ENCODE measurements at regions not wholly inside any gene's neighbourhood (a gene's known extent, or its start where the extent isn't known, plus 50 kb on each side); places are given as distances from the start of the nearest gene placed in this dataset.

DNA sequence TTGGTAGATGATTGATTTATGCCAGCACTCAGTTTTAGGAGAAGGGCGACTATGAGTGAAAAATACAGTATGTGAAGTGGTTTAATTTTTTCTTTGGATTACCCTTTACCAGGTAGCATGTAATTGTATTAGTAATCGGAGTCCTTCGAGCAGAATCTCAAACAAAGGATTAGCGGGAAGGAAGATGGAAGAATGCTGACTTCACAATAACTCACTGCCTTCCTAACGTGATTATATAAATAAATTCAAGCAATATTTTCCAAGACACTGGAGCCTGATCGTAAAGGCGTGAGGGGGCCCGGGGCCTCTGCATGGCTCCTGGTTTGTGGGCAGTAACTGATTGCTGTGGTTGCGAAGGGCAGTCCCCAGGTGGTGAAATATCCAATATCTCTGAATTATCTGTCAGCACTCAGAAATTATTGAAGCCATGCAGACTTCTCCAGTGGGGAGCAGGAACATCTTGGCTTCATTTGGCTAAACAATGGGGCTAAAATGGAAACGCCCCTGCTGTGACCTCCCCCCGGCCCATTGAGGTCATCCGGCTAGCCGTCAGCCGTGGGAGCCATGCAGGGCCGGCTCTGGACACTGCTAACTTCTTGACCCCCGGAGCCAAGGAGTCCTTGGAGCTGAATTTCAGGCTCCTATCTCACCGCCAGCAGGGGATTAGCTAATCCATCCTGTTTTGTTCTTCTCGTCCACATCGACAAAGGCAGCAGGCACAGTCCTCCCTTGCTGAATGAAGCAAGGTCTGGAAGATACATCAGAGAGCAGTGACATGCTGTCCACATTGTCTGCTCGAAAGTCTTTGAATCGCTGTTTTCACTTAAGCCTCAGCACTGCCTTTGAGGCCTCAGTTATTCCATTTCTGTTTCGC, 295.9 kb upstream of the N4BP1 start:
- TF ChIP-seq REST (IDR thresholded peaks at IDR 0.05; ENCODE audit: insufficient read depth in 1 of 2, low read depth in 2 of 2, low read length in 1 of 2), result no peak
- no peak for TF ChIP-seq SIN3A (IDR thresholded peaks at IDR 0.05; ENCODE audit: borderline replicate concordance, insufficient read depth, low read depth, low read length)
- no peak for TF ChIP-seq TCF7L2 (IDR thresholded peaks at IDR 0.05; ENCODE audit: low read depth, low read length)
- DNase-seq (ENCODE audit: low read depth, low spot score) (no peak), ATAC-seq (no peak)
- Histone ChIP-seq H3K4me1 (ENCODE audit: control insufficient read depth, insufficient read depth, low read length) (no peaks in the 10 kb centered on the region), H3K27ac (ENCODE audit: low read length) (no peak overlapping the region), H3K9me3 (ENCODE audit: control insufficient read depth, insufficient read depth, low read depth, low read length) (no peaks in the 10 kb centered on the region), H3K4me3 (ENCODE audit: low read depth in 2 of 2, low read length in 2 of 2) (no peak overlapping the region), H3K36me3 (ENCODE audit: control insufficient read depth, insufficient read depth, low read length) (no peaks in the 10 kb centered on the region), H3K27me3 (ENCODE audit: control insufficient read depth, insufficient read depth, low read length) (no peaks in the 10 kb centered on the region)
- CTCF ChIA-PET, result no interaction called here
- POLR2A ChIA-PET, result no interaction called here
- in situ Hi-C loops (cut with HindIII; ENCODE audit: low pct_unique_long_range_greater_than_20kb, low sequenced_read_pairs) (no loop called here), intact Hi-C loops (cut with micrococcal nuclease; ENCODE audit: unreplicated experiment) (no loop called here)
- no TSS peak for BruUV-seq (replicated peaks)

DNA sequence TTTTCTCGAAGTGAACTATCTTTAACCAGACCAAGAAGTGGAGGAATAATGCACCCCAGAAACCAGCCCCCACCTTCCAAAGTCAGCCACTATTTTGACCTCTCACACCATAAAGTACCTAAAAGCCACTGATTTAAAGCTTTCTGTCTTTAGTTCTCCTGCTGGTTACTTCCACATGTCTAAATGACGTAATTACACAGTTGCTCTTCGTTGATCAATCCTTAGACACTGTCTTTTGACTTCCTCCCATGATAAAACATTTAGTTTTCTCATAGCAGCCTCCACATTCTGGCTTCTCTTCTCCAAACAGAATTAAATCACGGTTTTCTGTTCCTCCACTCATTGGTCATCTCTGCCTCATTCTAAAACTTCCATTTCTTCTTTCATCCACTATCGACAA, 294.4 kb upstream of the N4BP1 start:
- no peaks in the 10 kb centered on the region for H3K9me3 ChIP-seq (ENCODE audit: control insufficient read depth, insufficient read depth, low read depth, low read length)
- no peak overlapping the region for H3K4me3 ChIP-seq (ENCODE audit: low read depth in 2 of 2, low read length in 2 of 2)
- TF ChIP-seq TCF7L2 (IDR thresholded peaks at IDR 0.05; ENCODE audit: low read depth, low read length), result no peak
- TF ChIP-seq SIN3A (IDR thresholded peaks at IDR 0.05; ENCODE audit: borderline replicate concordance, insufficient read depth, low read depth, low read length), result no peak
- no peak for TF ChIP-seq REST (IDR thresholded peaks at IDR 0.05; ENCODE audit: insufficient read depth in 1 of 2, low read depth in 2 of 2, low read length in 1 of 2)
- no peaks in the 10 kb centered on the region for H3K36me3 ChIP-seq (ENCODE audit: control insufficient read depth, insufficient read depth, low read length)
- no peaks in the 10 kb centered on the region for H3K4me1 ChIP-seq (ENCODE audit: control insufficient read depth, insufficient read depth, low read length)
- ATAC-seq (no peak), DNase-seq (ENCODE audit: low read depth, low spot score) (no peak)
- intact Hi-C loops (cut with micrococcal nuclease; ENCODE audit: unreplicated experiment) (no loop called here), in situ Hi-C loops (cut with HindIII; ENCODE audit: low pct_unique_long_range_greater_than_20kb, low sequenced_read_pairs) (no loop called here)
- no peaks in the 10 kb centered on the region for H3K27me3 ChIP-seq (ENCODE audit: control insufficient read depth, insufficient read depth, low read length)
- BruUV-seq (replicated peaks), result no TSS peak
- H3K27ac ChIP-seq (ENCODE audit: low read length), result no peak overlapping the region
- ChIA-PET POLR2A (no interaction called here), CTCF (no interaction called here)

DNA sequence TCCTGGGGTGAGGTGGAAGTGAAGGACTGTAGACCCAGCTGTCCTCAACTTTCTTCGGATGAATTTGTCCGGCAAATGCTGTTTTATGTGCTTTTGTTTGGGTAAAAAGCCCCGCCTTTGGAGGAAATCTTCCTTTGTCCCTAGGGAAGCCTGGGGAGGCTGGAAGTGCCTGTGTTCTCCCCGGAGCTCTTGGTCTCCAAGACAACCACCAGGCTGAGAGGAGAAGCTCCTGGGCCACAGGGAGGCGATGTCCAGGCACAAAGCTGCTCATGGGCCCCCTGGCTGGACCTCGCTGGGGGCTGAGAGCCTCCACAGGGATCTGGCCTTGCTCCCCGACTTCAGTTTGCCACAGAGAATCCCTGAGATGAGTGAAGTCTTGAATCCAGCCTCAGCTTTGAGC, 293.1 kb upstream of the N4BP1 start:
- ChIA-PET POLR2A (no interaction called here), CTCF (no interaction called here)
- in situ Hi-C loops (cut with HindIII; ENCODE audit: low pct_unique_long_range_greater_than_20kb, low sequenced_read_pairs), result no loop called here
- Histone ChIP-seq H3K36me3 (ENCODE audit: control insufficient read depth, insufficient read depth, low read length) (no peaks in the 10 kb centered on the region), H3K9me3 (ENCODE audit: control insufficient read depth, insufficient read depth, low read depth, low read length) (no peaks in the 10 kb centered on the region), H3K27me3 (ENCODE audit: control insufficient read depth, insufficient read depth, low read length) (no peaks in the 10 kb centered on the region), H3K4me3 (ENCODE audit: low read depth in 2 of 2, low read length in 2 of 2) (no peak overlapping the region), H3K27ac (ENCODE audit: low read length) (no peak overlapping the region), H3K4me1 (ENCODE audit: control insufficient read depth, insufficient read depth, low read length) (no peaks in the 10 kb centered on the region)
- BruUV-seq (replicated peaks), result no TSS peak
- no peak for TF ChIP-seq POLR2AphosphoS5 (IDR thresholded peaks at IDR 0.05; ENCODE audit: low read depth, low read length)
- TF ChIP-seq, protein P1, sequence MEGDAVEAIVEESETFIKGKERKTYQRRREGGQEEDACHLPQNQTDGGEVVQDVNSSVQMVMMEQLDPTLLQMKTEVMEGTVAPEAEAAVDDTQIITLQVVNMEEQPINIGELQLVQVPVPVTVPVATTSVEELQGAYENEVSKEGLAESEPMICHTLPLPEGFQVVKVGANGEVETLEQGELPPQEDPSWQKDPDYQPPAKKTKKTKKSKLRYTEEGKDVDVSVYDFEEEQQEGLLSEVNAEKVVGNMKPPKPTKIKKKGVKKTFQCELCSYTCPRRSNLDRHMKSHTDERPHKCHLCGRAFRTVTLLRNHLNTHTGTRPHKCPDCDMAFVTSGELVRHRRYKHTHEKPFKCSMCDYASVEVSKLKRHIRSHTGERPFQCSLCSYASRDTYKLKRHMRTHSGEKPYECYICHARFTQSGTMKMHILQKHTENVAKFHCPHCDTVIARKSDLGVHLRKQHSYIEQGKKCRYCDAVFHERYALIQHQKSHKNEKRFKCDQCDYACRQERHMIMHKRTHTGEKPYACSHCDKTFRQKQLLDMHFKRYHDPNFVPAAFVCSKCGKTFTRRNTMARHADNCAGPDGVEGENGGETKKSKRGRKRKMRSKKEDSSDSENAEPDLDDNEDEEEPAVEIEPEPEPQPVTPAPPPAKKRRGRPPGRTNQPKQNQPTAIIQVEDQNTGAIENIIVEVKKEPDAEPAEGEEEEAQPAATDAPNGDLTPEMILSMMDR (IDR thresholded peaks at IDR 0.05), result no peak
- no peak for TF ChIP-seq SIN3A (IDR thresholded peaks at IDR 0.05; ENCODE audit: borderline replicate concordance, insufficient read depth, low read depth, low read length)
- TF ChIP-seq REST (IDR thresholded peaks at IDR 0.05; ENCODE audit: insufficient read depth in 1 of 2, low read depth in 2 of 2, low read length in 1 of 2), result no peak
- no peak for TF ChIP-seq TCF7L2 (IDR thresholded peaks at IDR 0.05; ENCODE audit: low read depth, low read length)
- intact Hi-C loops (cut with micrococcal nuclease; ENCODE audit: unreplicated experiment), result no loop called here
- ATAC-seq (no peak), DNase-seq (ENCODE audit: low read depth, low spot score) (no peak)

Measured in Panc1 (cell line).